Peyer's patch (tissue), 4 donors: ENCODE measurements at regions not wholly inside any gene's neighbourhood (a gene's known extent, or its start where the extent isn't known, plus 50 kb on each side); places are given as distances from the start of the nearest gene placed in this dataset.

Experiments used
- POLR2A ChIP-seq, 2 donors: fragments of 450-650 bp; IDR thresholded peaks; one replicate each; pipeline ENCODE4 v1.5.1; 2017; ENCODE audit warnings: antibody characterized with exemption in 2 of 2, mild to moderate bottlenecking in 2 of 2, moderate library complexity in 2 of 2
- TF ChIP-seq, protein P1 (sequence below), 6 experiments: fragments of 450-650 bp in 4 of 6; fragments of 200-600 bp in 2 of 6; sonication (generic) in 1 of 6; IDR thresholded peaks; one replicate each; pipeline ENCODE4 v1.5.1; 2017 to 2019; ENCODE audit warnings: antibody characterized with exemption in 6 of 6, mild to moderate bottlenecking in 3 of 6, moderate library complexity in 1 of 6

DNA sequence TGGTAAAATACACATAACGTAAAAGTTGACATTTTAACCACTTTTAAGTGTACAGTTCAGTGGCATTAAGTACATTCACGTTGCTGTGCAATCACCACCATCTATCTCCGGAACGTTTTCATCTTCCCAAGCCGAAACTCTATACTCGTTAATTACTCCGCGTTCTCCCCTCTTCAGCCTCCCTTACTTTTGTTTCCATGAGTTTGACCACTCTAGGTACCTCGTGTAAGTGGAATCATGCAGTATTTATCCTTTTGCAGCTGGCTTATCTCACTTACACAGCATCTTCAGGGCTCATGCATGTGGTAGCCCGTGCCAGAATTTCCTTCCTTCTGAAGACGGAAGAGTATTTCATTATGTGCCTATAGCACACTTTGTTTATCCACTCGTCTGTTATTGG is 225.2 kb downstream of the SLC4A3 start:
- TF ChIP-seq, protein P1, sequence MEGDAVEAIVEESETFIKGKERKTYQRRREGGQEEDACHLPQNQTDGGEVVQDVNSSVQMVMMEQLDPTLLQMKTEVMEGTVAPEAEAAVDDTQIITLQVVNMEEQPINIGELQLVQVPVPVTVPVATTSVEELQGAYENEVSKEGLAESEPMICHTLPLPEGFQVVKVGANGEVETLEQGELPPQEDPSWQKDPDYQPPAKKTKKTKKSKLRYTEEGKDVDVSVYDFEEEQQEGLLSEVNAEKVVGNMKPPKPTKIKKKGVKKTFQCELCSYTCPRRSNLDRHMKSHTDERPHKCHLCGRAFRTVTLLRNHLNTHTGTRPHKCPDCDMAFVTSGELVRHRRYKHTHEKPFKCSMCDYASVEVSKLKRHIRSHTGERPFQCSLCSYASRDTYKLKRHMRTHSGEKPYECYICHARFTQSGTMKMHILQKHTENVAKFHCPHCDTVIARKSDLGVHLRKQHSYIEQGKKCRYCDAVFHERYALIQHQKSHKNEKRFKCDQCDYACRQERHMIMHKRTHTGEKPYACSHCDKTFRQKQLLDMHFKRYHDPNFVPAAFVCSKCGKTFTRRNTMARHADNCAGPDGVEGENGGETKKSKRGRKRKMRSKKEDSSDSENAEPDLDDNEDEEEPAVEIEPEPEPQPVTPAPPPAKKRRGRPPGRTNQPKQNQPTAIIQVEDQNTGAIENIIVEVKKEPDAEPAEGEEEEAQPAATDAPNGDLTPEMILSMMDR (IDR thresholded peaks at IDR 0.05) = no peak
- no peak for TF ChIP-seq POLR2A (IDR thresholded peaks at IDR 0.05)
